ENCODE measurements at regions not wholly inside any gene's neighbourhood (a gene's known extent, or its start where the extent isn't known, plus 50 kb on each side); places are given as distances from the start of the nearest gene placed in this dataset.

- no peaks in the 10 kb centered on the region for H3K4me1 ChIP-seq
- no peaks in the 10 kb centered on the region for H3K36me3 ChIP-seq
- H3K4me3 ChIP-seq: no peak overlapping the region
- no peak for TF ChIP-seq CTCF (IDR thresholded peaks at IDR 0.05)
- H3K9me3 ChIP-seq: no peaks in the 10 kb centered on the region
- DNase-seq (ENCODE audit: low spot score): no peak
- H3K27ac ChIP-seq: no peak overlapping the region
- H3K27me3 ChIP-seq: no peaks in the 10 kb centered on the region
These were observed 178.8 kb upstream of the ANKRD30A start for GRCh38 chr10:36946598-36946997.

GRCh38 chr10:36943544-36943943 is 181.9 kb upstream of the ANKRD30A start:
- no peak for DNase-seq (ENCODE audit: low spot score)
- Histone ChIP-seq H3K4me3 (no peak overlapping the region), H3K9me3 (no peaks in the 10 kb centered on the region), H3K27ac (no peak overlapping the region), H3K27me3 (no peaks in the 10 kb centered on the region), H3K36me3 (no peaks in the 10 kb centered on the region), H3K4me1 (no peaks in the 10 kb centered on the region)
- no peak for TF ChIP-seq CTCF (IDR thresholded peaks at IDR 0.05)

- no peak for TF ChIP-seq CTCF (IDR thresholded peaks at IDR 0.05)
- H3K27me3 ChIP-seq: no peaks in the 10 kb centered on the region
These were observed 182.8 kb upstream of the ANKRD30A start for GRCh38 chr10:36942616-36943015.

GRCh38 chr10:36903040-36903439 is 222.4 kb upstream of the ANKRD30A start:
- no peaks in the 10 kb centered on the region for H3K4me1 ChIP-seq
- H3K27ac ChIP-seq: no peak overlapping the region
- no peaks in the 10 kb centered on the region for H3K9me3 ChIP-seq
- no peaks in the 10 kb centered on the region for H3K36me3 ChIP-seq
- TF ChIP-seq CTCF (IDR thresholded peaks at IDR 0.05): no peak
- no peak for DNase-seq (ENCODE audit: low spot score)
- H3K27me3 ChIP-seq: no peaks in the 10 kb centered on the region
- no peak overlapping the region for H3K4me3 ChIP-seq

More at GRCh38 chr10:36942616-36943015, 182.8 kb upstream of the ANKRD30A start:
- no peaks in the 10 kb centered on the region for H3K4me1 ChIP-seq
- H3K27ac ChIP-seq: no peak overlapping the region
- no peaks in the 10 kb centered on the region for H3K36me3 ChIP-seq
- no peaks in the 10 kb centered on the region for H3K9me3 ChIP-seq
- DNase-seq (ENCODE audit: low spot score): no peak
- H3K4me3 ChIP-seq: no peak overlapping the region

GRCh38 chr10:36899652-36900051 is 225.7 kb upstream of the ANKRD30A start:
- no peak for DNase-seq (ENCODE audit: low spot score)
- no peak overlapping the region for H3K27ac ChIP-seq
- no peaks in the 10 kb centered on the region for H3K9me3 ChIP-seq
- no peaks in the 10 kb centered on the region for H3K27me3 ChIP-seq
- TF ChIP-seq CTCF (IDR thresholded peaks at IDR 0.05): no peak
- no peak overlapping the region for H3K4me3 ChIP-seq
- H3K36me3 ChIP-seq: no peaks in the 10 kb centered on the region
- H3K4me1 ChIP-seq: no peaks in the 10 kb centered on the region

- no peak for TF ChIP-seq CTCF (IDR thresholded peaks at IDR 0.05)
- no peak for DNase-seq (ENCODE audit: low spot score)
- no peaks in the 10 kb centered on the region for H3K9me3 ChIP-seq
- no peak overlapping the region for H3K4me3 ChIP-seq
- H3K27ac ChIP-seq: no peak overlapping the region
- H3K36me3 ChIP-seq: no peaks in the 10 kb centered on the region
- no peaks in the 10 kb centered on the region for H3K4me1 ChIP-seq
- H3K27me3 ChIP-seq: no peaks in the 10 kb centered on the region
These were observed 236.3 kb upstream of the ANKRD30A start for GRCh38 chr10:36888925-36889573.

All from right atrium auricular region (tissue), 2 donors.